SU-DHL-6 (cell line): ENCODE measurements at regions not wholly inside any gene's neighbourhood (a gene's known extent, or its start where the extent isn't known, plus 50 kb on each side); places are given as distances from the start of the nearest gene placed in this dataset.

Source experiments
- H2AFZ ChIP-seq: fragments of 200-600 bp; sonication (generic); 2 replicates; pipeline ENCODE4 v1.6.1; 2014; ENCODE audit warnings: low read depth, mild to moderate bottlenecking, moderate library complexity, mixed read lengths, antibody characterized with exemption, low read length; ENCODE audit not compliant: severe bottlenecking
- H3F3A ChIP-seq: fragments of 200-600 bp; shearing (Covaris generic); 2 replicates; pipeline ENCODE4 v1.6.0; 2016; ENCODE audit warnings: antibody characterized with exemption, mild to moderate bottlenecking; ENCODE audit not compliant: insufficient read depth
- H3K27ac ChIP-seq: fragments of 200-600 bp; sonication (generic); 2 replicates; pipeline ENCODE4 v1.5.1; 2016; ENCODE audit warnings: low read depth, mild to moderate bottlenecking, low read length, moderate library complexity, mixed read lengths
- H3K27me3 ChIP-seq: fragments of 200-600 bp; sonication (generic), shearing (Covaris generic); 2 replicates; pipeline ENCODE4 v1.6.0; 2014; ENCODE audit warnings: mild to moderate bottlenecking, low read length
- H3K36me3 ChIP-seq: fragments of 200-600 bp; sonication (generic); 2 replicates; pipeline ENCODE4 v1.6.1; 2014; ENCODE audit warnings: mild to moderate bottlenecking, low read length, mixed read lengths
- H3K4me2 ChIP-seq: fragments of 300-600, 200-600 bp; shearing (Covaris generic), sonication (generic); 2 replicates; pipeline ENCODE4 v1.6.0; 2014; ENCODE audit warnings: low read length, low read depth, mild to moderate bottlenecking; ENCODE audit not compliant: poor library complexity, severe bottlenecking
- H3K4me3 ChIP-seq: fragments of 200-600 bp; sonication (generic); 2 replicates; pipeline ENCODE4 v1.5.1; 2014; ENCODE audit warnings: antibody characterized with exemption, low read length, mild to moderate bottlenecking, mixed read lengths; ENCODE audit not compliant: insufficient read depth, poor library complexity, severe bottlenecking
- H3K79me2 ChIP-seq: fragments of 200-600 bp; sonication (generic); 2 replicates; pipeline ENCODE4 v1.6.1; 2014; ENCODE audit warnings: mild to moderate bottlenecking, low read length, moderate library complexity; ENCODE audit not compliant: insufficient read depth
- H3K9ac ChIP-seq: fragments of 200-600 bp; sonication (generic); 2 replicates; pipeline ENCODE4 v1.7.0; 2014; ENCODE audit warnings: mild to moderate bottlenecking, low read length
- H3K9me2 ChIP-seq: fragments of 200-600 bp; sonication (generic); replicated peaks from 2 replicates; pipeline ENCODE4 v1.6.1; 2014; ENCODE audit warnings: low read length; ENCODE audit not compliant: insufficient read depth
- H3K9me3 ChIP-seq: fragments of 200-600 bp; sonication (generic); 2 replicates; pipeline ENCODE4 v1.6.1; 2014; ENCODE audit warnings: low read length, mixed read lengths; ENCODE audit not compliant: insufficient read depth
- H4K20me1 ChIP-seq: fragments of 200-600 bp; sonication (generic); 2 replicates; pipeline ENCODE4 v1.6.1; 2014; ENCODE audit warnings: low read depth, mild to moderate bottlenecking, antibody characterized with exemption, low read length, moderate library complexity, mixed read lengths
- CTCF ChIP-seq: fragments of 200-600 bp; sonication (generic); IDR thresholded peaks from one replicate; pipeline ENCODE4 v1.5.1; 2017; ENCODE audit warnings: antibody characterized with exemption, mild to moderate bottlenecking, low read length, moderate library complexity; ENCODE audit not compliant: insufficient read depth, poor library complexity, severe bottlenecking
- EZH2phosphoT487 ChIP-seq: fragments of 200-600 bp; sonication (generic), shearing (Covaris generic); conservative IDR thresholded peaks from 2 replicates; pipeline ENCODE4 v1.6.1; 2018; ENCODE audit warnings: mild to moderate bottlenecking, antibody characterized with exemption, low read length, moderate library complexity, mixed read lengths

GRCh38 chr10:111138544-111138943 is 61.7 kb downstream of the ADRA2A start:
- H3K9me3 ChIP-seq = no peaks in the 10 kb centered on the region
- no peaks in the 10 kb centered on the region for H3K27me3 ChIP-seq
- H3F3A ChIP-seq = no peaks in the 10 kb centered on the region
- H3K4me3 ChIP-seq = no peak overlapping the region
- H3K79me2 ChIP-seq = no peaks in the 10 kb centered on the region
- no peak overlapping the region for H2AFZ ChIP-seq
- no peak overlapping the region for H3K9ac ChIP-seq
- H4K20me1 ChIP-seq = no peaks in the 10 kb centered on the region
- no peaks in the 10 kb centered on the region for H3K36me3 ChIP-seq
- H3K27ac ChIP-seq = no peak overlapping the region
- H3K9me2 ChIP-seq = no peaks in the 10 kb centered on the region
- no peak for TF ChIP-seq EZH2phosphoT487
- TF ChIP-seq CTCF = no peak
- no peak overlapping the region for H3K4me2 ChIP-seq

GRCh38 chr10:111139567-111139966 is 62.7 kb downstream of the ADRA2A start:
- no peaks in the 10 kb centered on the region for H3K36me3 ChIP-seq
- H3F3A ChIP-seq = no peaks in the 10 kb centered on the region
- H3K9ac ChIP-seq = no peak overlapping the region
- no peak overlapping the region for H2AFZ ChIP-seq
- no peaks in the 10 kb centered on the region for H3K9me2 ChIP-seq
- no peaks in the 10 kb centered on the region for H3K79me2 ChIP-seq
- H3K27me3 ChIP-seq = no peaks in the 10 kb centered on the region
- H3K9me3 ChIP-seq = no peaks in the 10 kb centered on the region
- H3K4me2 ChIP-seq = no peak overlapping the region
- no peaks in the 10 kb centered on the region for H4K20me1 ChIP-seq
- TF ChIP-seq EZH2phosphoT487 (no peak), CTCF (no peak)
- no peak overlapping the region for H3K4me3 ChIP-seq
- no peak overlapping the region for H3K27ac ChIP-seq

GRCh38 chr10:111142092-111142768 is 65.4 kb downstream of the ADRA2A start:
- TF ChIP-seq CTCF = no peak
- TF ChIP-seq EZH2phosphoT487 = no peak
- no peaks in the 10 kb centered on the region for H3K9me2 ChIP-seq
- H4K20me1 ChIP-seq = no peaks in the 10 kb centered on the region
- no peaks in the 10 kb centered on the region for H3K9me3 ChIP-seq
- no peak overlapping the region for H3K9ac ChIP-seq
- no peaks in the 10 kb centered on the region for H3F3A ChIP-seq
- no peak overlapping the region for H2AFZ ChIP-seq
- H3K4me2 ChIP-seq = no peak overlapping the region
- no peaks in the 10 kb centered on the region for H3K27me3 ChIP-seq
- H3K79me2 ChIP-seq = no peaks in the 10 kb centered on the region
- H3K36me3 ChIP-seq = no peaks in the 10 kb centered on the region
- H3K27ac ChIP-seq = no peak overlapping the region
- H3K4me3 ChIP-seq = no peak overlapping the region
